Caco-2 (cell line): ENCODE measurements at regions not wholly inside any gene's neighbourhood (a gene's known extent, or its start where the extent isn't known, plus 50 kb on each side); places are given as distances from the start of the nearest gene placed in this dataset.

Source experiments
- BruUV-seq: library from RNA; stranded (reverse); fragments of 400-500 nt; replicated peaks from 2 replicates; lab custom pipeline; 2021; lab: Mats Ljungman, UMichigan
- CTCF ChIA-PET: fragments of 300-600 bp; sonication (Branson Sonifier 250); formaldehyde crosslinking; loops from one replicate; lab custom pipeline; 2022; ENCODE audit warnings: antibody characterized with exemption; lab: Charles Lee
- POLR2A ChIA-PET: fragments of 300-600 bp; sonication (Branson Sonifier 250); formaldehyde crosslinking; loops from one replicate; lab custom pipeline; 2022; ENCODE audit warnings: antibody characterized with exemption; lab: Charles Lee
- DNase-seq, 2 experiments: peaks; one replicate each; pipeline versions ENCODE4 v3.0.0 to v3.0.0-alpha.2; 2020 to 2022
- H3K27me3 ChIP-seq: replicated peaks from 2 replicates; pipeline ENCODE4 v1.6.0; 2011; ENCODE audit warnings: low read length; ENCODE audit not compliant: control insufficient read depth, insufficient read depth
- H3K36me3 ChIP-seq: 2 replicates; pipeline ENCODE4 v1.5.1; 2011; ENCODE audit warnings: low read length; ENCODE audit not compliant: control insufficient read depth, insufficient read depth
- H3K4me1 ChIP-seq: fragments of 250-450 bp; sonication (Bioruptor Pico); 2 replicates; pipeline ENCODE4 v1.5.1; 2020; ENCODE audit warnings: mild to moderate bottlenecking
- H3K4me3 ChIP-seq: 2 replicates; pipeline ENCODE4 v1.5.1; 2011; ENCODE audit warnings: low read depth, mild to moderate bottlenecking, control low read depth, low read length
- H3K9me3 ChIP-seq: fragments of 250-450 bp; sonication (Bioruptor Pico); 2 replicates; pipeline ENCODE4 v1.5.1; 2020; ENCODE audit warnings: mild to moderate bottlenecking, moderate library complexity
- H3K27ac Mint-ChIP-seq: one replicate; pipeline ENCODE4 v1.8.0; 2022; ENCODE audit warnings: mixed read lengths; ENCODE audit not compliant: unreplicated experiment
- H3K27me3 Mint-ChIP-seq: one replicate; pipeline ENCODE4 v1.8.0; 2022; ENCODE audit warnings: mixed read lengths; ENCODE audit not compliant: insufficient read depth, unreplicated experiment
- H3K36me3 Mint-ChIP-seq: one replicate; pipeline ENCODE4 v1.8.0; 2022; ENCODE audit warnings: mild to moderate bottlenecking, mixed read lengths; ENCODE audit not compliant: insufficient read depth, unreplicated experiment
- H3K4me1 Mint-ChIP-seq: one replicate; pipeline ENCODE4 v1.8.0; 2022; ENCODE audit warnings: low read depth, mixed read lengths; ENCODE audit not compliant: unreplicated experiment
- H3K4me3 Mint-ChIP-seq: one replicate; pipeline ENCODE4 v1.8.0; 2022; ENCODE audit warnings: mild to moderate bottlenecking, moderate library complexity, mixed read lengths; ENCODE audit not compliant: unreplicated experiment
- H3K9me3 Mint-ChIP-seq: one replicate; pipeline ENCODE4 v1.8.0; 2022; ENCODE audit warnings: mixed read lengths; ENCODE audit not compliant: unreplicated experiment
- intact Hi-C: fragments of 100-400 bp; cut with micrococcal nuclease; formaldehyde crosslinking; loops from one replicate; pipeline ENCODE4 v1.10.0; 2022; ENCODE audit not compliant: unreplicated experiment
- TF ChIP-seq, protein P1 (sequence below), 2 experiments: fragments of 200-600 bp in 1 of 2; IDR thresholded peaks; 1 replicate in 1 of 2; 2 replicates in 1 of 2; pipeline versions ENCODE4 v1.5.1 to v1.8.0; 2011 to 2022; ENCODE audit warnings: antibody characterized with exemption in 1 of 2, control low read depth in 1 of 2, inconsistent platforms in 1 of 2, low read depth in 1 of 2, low read length in 1 of 2, mild to moderate bottlenecking in 1 of 2, moderate library complexity in 1 of 2; ENCODE audit not compliant: insufficient read depth in 1 of 2, severe bottlenecking in 1 of 2, unreplicated experiment in 1 of 2

DNA sequence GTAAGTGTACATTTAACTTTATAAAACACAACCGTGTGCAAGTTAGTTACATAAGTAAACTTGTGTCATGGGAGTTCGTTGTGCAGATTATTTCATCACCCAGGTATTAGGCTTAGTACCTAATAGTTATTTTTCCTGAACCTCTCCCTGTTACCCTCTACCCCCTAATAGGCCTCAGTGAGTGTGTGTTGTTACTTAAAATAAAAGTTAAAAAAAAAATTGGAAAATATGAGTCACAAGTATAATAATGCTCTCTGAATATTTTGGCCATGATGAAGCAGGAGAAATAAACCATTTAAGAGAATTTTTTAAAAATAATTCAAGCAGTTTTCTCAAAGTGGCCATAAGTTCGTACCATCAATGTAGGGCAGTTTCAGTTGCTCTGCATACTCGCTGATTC lies 105.1 kb upstream of the GRID2 start:
- intact Hi-C loops = no loop called here
- H3K4me3 ChIP-seq = no peak overlapping the region
- H3K27ac Mint-ChIP-seq = no peak overlapping the region

DNA sequence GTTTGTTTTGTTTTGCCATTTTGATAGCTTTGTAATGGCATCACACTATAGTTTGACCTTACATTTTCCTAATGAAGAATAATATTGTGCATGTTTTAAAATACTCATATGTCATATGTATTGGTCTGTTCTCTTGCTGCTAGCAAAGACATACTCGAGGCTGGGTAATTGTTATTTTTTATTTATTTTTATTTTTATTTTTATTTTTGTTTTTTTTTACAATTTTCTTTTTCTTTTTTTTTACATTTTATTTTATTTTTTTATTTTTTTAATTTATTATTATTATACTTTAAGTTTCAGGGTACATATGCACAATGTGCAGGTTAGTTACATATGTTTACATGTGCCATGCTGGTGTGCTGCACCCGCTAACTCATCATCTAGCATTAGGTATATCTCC lies 104.6 kb upstream of the GRID2 start:
- BruUV-seq = no TSS peak
- POLR2A ChIA-PET = no interaction called here
- Mint-ChIP-seq H3K36me3 (no peaks in the 10 kb centered on the region), H3K9me3 (no peaks in the 10 kb centered on the region), H3K4me1 (no peaks in the 10 kb centered on the region), H3K27ac (no peak overlapping the region), H3K27me3 (no peaks in the 10 kb centered on the region), H3K4me3 (no peak overlapping the region)
- no peaks in the 10 kb centered on the region for H3K36me3 ChIP-seq
- intact Hi-C loops = no loop called here
- TF ChIP-seq, protein P1, sequence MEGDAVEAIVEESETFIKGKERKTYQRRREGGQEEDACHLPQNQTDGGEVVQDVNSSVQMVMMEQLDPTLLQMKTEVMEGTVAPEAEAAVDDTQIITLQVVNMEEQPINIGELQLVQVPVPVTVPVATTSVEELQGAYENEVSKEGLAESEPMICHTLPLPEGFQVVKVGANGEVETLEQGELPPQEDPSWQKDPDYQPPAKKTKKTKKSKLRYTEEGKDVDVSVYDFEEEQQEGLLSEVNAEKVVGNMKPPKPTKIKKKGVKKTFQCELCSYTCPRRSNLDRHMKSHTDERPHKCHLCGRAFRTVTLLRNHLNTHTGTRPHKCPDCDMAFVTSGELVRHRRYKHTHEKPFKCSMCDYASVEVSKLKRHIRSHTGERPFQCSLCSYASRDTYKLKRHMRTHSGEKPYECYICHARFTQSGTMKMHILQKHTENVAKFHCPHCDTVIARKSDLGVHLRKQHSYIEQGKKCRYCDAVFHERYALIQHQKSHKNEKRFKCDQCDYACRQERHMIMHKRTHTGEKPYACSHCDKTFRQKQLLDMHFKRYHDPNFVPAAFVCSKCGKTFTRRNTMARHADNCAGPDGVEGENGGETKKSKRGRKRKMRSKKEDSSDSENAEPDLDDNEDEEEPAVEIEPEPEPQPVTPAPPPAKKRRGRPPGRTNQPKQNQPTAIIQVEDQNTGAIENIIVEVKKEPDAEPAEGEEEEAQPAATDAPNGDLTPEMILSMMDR (IDR thresholded peaks at IDR 0.05; ENCODE audit: insufficient read depth in 1 of 2, low read depth in 1 of 2, low read length in 1 of 2, severe bottlenecking in 1 of 2, unreplicated experiment in 1 of 2) = no peak
- H3K4me1 ChIP-seq = no peaks in the 10 kb centered on the region
- CTCF ChIA-PET = no interaction called here
- no peak for DNase-seq
- no peaks in the 10 kb centered on the region for H3K27me3 ChIP-seq
- H3K9me3 ChIP-seq = no peaks in the 10 kb centered on the region
- no peak overlapping the region for H3K4me3 ChIP-seq

More for the DNA sequence above, 105.1 kb upstream of the GRID2 start:
- Histone ChIP-seq H3K4me1 (no peaks in the 10 kb centered on the region), H3K36me3 (no peaks in the 10 kb centered on the region), H3K9me3 (no peaks in the 10 kb centered on the region), H3K27me3 (no peaks in the 10 kb centered on the region)
- Mint-ChIP-seq H3K36me3 (no peaks in the 10 kb centered on the region), H3K4me1 (no peaks in the 10 kb centered on the region), H3K27me3 (no peaks in the 10 kb centered on the region), H3K4me3 (no peak overlapping the region), H3K9me3 (no peaks in the 10 kb centered on the region)
- BruUV-seq = no TSS peak
- TF ChIP-seq, protein P1 (IDR thresholded peaks at IDR 0.05; ENCODE audit: insufficient read depth in 1 of 2, low read depth in 1 of 2, low read length in 1 of 2, severe bottlenecking in 1 of 2, unreplicated experiment in 1 of 2) = no peak
- ChIA-PET POLR2A (no interaction called here), CTCF (no interaction called here)
- no peak for DNase-seq

DNA sequence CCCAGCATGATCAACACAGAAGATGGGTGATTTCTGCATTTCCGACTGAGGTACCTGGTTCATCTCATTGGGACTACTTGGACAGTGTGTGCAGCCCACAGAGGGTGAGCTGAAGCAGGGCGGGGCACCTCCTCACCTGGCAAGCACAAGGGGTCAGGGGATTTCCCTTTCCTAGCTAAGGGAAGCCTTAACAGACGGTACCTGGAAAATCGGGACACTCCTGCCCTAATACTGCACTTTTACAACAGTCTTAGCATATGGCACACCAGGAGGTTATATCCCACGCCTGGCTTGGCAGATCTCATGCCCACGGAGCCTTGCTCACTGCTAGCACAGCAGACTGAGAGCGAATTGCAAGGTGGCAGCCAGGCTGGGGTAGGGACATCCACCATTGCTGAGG lies 92.9 kb upstream of the GRID2 start:
- intact Hi-C loops = no loop called here
- Mint-ChIP-seq H3K36me3 (no peaks in the 10 kb centered on the region), H3K27ac (no peak overlapping the region), H3K4me3 (no peak overlapping the region), H3K4me1 (no peaks in the 10 kb centered on the region), H3K9me3 (no peaks in the 10 kb centered on the region), H3K27me3 (no peaks in the 10 kb centered on the region)
- Histone ChIP-seq H3K36me3 (no peaks in the 10 kb centered on the region), H3K4me3 (no peak overlapping the region), H3K4me1 (no peaks in the 10 kb centered on the region), H3K27me3 (no peaks in the 10 kb centered on the region), H3K9me3 (no peaks in the 10 kb centered on the region)
- TF ChIP-seq, protein P1 (IDR thresholded peaks at IDR 0.05; ENCODE audit: insufficient read depth in 1 of 2, low read depth in 1 of 2, low read length in 1 of 2, severe bottlenecking in 1 of 2, unreplicated experiment in 1 of 2) = no peak
- CTCF ChIA-PET = no interaction called here
- POLR2A ChIA-PET = no interaction called here
- no peak for DNase-seq
- BruUV-seq = no TSS peak
